Skeletal muscle satellite cell (primary cell): ENCODE measurements at regions not wholly inside any gene's neighbourhood (a gene's known extent, or its start where the extent isn't known, plus 50 kb on each side); places are given as distances from the start of the nearest gene placed in this dataset.
"Not testable (repeated sequence)": the region's sequence is repeated elsewhere in the genome, so short reads cannot be mapped to it uniquely, and the experiment has no call there.

Experiments used
- H3K27me3 ChIP-seq: 2 replicates; pipeline ENCODE4 v1.7.0; 2013; ENCODE audit warnings: low read length; ENCODE audit not compliant: control insufficient read depth, insufficient read depth
- H3K36me3 ChIP-seq: 2 replicates; pipeline ENCODE4 v1.7.0; 2013; ENCODE audit warnings: mild to moderate bottlenecking, control low read depth, low read length; ENCODE audit not compliant: insufficient read depth
- H3K4me1 ChIP-seq: 2 replicates; pipeline ENCODE4 v1.7.0; 2013; ENCODE audit warnings: low read length; ENCODE audit not compliant: control insufficient read depth, insufficient read depth
- H3K4me2 ChIP-seq: 2 replicates; pipeline ENCODE4 v1.7.0; 2013; ENCODE audit warnings: mild to moderate bottlenecking, low read length
- H3K4me3 ChIP-seq: 2 replicates; pipeline ENCODE4 v1.7.0; 2013; ENCODE audit warnings: low read length
- H3K9ac ChIP-seq: 2 replicates; pipeline ENCODE4 v1.7.0; 2013; ENCODE audit warnings: mild to moderate bottlenecking, low read depth, low read length, moderate library complexity
- H3K9me3 ChIP-seq: replicated peaks from 2 replicates; pipeline ENCODE4 v1.7.0; 2013; ENCODE audit warnings: mild to moderate bottlenecking, control low read depth, low read length

DNA sequence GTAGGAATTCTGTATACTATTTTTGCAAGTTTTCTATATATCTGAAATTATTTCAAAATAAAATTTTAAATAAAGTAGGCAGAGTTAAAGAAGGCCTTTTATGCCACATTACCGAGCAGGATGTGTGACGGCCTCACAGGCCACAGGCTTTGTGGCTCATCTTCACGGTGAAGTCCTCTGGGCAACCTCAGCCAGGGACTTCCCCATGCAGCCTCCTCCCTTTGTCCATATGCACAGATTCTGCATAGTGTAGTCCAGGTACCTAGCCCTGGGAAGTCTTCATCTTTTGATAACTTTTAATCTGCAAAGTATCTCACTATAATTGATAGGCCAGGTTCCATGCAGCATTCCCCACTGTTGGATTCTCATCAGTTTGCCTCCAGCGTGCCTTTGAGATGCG is 62.8 kb downstream of the ARHGAP11B start:
- not testable (repeated sequence) for H3K4me3 ChIP-seq, H3K9me3 ChIP-seq, H3K27me3 ChIP-seq, H3K4me2 ChIP-seq, H3K4me1 ChIP-seq, H3K36me3 ChIP-seq, H3K9ac ChIP-seq

DNA sequence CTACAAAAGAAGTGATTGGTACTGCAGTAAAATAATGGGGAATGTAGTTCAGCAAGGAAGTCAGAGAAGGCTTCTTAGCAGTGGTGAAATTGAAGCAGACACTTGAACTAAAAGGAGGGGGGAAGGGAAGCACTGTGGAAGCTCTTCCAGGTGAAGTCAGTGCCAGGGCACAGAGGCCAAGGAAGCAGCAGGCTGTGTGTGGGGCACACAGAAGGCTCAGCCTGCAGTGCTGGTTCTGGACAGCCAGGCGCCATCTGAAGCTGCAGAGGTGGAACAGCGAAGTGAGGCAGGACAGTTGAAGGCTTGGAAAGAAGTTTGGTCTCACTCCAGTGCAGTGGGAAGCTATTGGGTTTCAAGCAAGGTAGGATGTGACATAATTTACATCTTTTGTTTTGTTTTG is 64.2 kb downstream of the ARHGAP11B start:
- not testable (repeated sequence) for H3K4me3 ChIP-seq, H3K36me3 ChIP-seq, H3K4me2 ChIP-seq, H3K9ac ChIP-seq, H3K4me1 ChIP-seq, H3K27me3 ChIP-seq, H3K9me3 ChIP-seq

DNA sequence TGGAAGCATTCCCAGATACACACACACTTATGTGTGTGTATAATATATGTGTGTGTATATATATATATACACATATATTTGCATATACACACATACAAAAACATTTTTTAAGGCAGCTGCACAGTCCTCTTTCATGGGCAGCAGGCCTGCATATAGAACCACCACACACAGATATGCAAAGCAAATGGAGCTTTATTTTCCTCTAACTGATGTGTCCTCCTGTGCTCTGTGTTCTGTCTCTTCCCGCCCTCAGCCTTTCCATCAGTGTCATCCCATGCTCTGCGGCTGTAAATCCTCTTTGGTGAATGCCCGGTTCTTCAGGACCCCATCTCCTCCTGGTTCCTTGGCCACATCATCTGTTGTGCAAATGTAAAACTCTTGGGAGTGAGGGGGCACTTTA is 69.9 kb downstream of the ARHGAP11B start:
- not testable (repeated sequence) for H3K9me3 ChIP-seq, H3K36me3 ChIP-seq, H3K4me2 ChIP-seq, H3K9ac ChIP-seq, H3K27me3 ChIP-seq, H3K4me3 ChIP-seq, H3K4me1 ChIP-seq

DNA sequence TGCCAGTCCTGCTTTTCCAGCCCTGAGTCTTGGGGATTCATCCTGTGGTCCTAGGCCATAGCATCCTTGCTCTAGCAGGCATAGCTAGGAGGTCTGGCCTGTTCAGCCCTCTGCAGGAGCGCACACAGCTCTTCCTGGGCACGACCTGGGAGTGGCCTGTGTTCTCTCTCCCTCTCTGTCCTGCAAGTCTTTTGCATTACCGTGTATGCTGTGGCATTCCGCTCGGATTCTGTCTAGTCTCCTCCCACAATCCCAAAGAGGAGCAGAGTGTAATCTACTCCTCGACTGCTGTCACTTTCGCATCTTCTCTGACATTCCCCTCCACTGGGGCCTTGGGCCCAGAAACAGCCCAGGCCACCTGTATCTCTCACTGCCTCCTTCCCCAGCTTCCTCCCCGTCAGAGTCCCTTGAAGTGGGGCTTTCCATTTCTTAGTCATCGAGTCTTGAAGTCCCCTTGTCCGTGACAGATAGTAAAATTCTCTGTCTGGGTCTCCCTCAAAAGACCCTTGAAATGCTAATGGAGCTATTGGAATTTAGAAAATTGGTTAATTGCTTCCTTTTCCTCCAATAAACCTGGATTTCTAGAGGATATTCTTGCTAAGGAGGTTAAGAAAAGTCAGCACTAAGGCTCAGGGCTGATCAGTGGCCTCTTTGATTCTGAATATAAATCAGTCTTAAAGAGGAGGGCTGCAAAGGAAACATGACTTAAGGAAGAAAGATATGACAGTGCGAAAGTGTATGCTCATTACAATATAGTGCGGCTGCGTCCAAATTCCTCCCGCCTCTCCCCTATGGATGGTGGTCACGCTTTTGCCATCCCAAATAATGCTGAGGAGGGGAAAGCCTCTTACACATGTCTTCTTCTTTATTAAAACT is 70.7 kb downstream of the ARHGAP11B start:
- H3K9ac ChIP-seq, H3K4me2 ChIP-seq, H3K4me3 ChIP-seq: not testable (repeated sequence)

DNA sequence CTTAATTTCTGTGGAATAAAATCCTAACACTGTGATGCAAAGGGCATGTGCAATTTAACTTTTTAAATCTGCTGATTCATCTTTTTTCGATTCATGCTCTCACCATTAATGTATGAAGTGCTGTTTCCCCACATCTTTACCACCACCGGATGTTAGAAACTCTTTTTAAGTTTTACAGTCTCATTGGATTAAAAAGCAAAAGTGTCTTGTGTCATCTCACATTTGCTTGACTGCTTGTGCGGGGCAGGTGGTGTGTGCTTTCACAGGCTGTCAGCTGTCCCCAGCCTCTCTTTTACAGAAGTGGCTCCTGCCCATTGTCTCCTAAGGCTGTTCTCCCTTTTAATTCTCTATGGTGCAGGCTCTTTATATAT is 71.4 kb downstream of the ARHGAP11B start:
- not testable (repeated sequence) for H3K4me3 ChIP-seq, H3K9me3 ChIP-seq

More for the DNA sequence above, 70.7 kb downstream of the ARHGAP11B start:
- not testable (repeated sequence) for H3K4me1 ChIP-seq, H3K9me3 ChIP-seq, H3K36me3 ChIP-seq, H3K27me3 ChIP-seq

GRCh38 chr15:30700006-30700597 is 74.2 kb downstream of the ARHGAP11B start:
- H3K4me1 ChIP-seq, H3K4me3 ChIP-seq, H3K4me2 ChIP-seq, H3K9ac ChIP-seq, H3K36me3 ChIP-seq, H3K27me3 ChIP-seq, H3K9me3 ChIP-seq: not testable (repeated sequence)

More for the DNA sequence above, 71.4 kb downstream of the ARHGAP11B start:
- not testable (repeated sequence) for H3K4me1 ChIP-seq, H3K9ac ChIP-seq, H3K27me3 ChIP-seq, H3K36me3 ChIP-seq, H3K4me2 ChIP-seq

GRCh38 chr15:30707976-30708685 is 82.2 kb downstream of the ARHGAP11B start:
- H3K4me2 ChIP-seq, H3K9me3 ChIP-seq, H3K36me3 ChIP-seq, H3K27me3 ChIP-seq, H3K4me3 ChIP-seq, H3K9ac ChIP-seq, H3K4me1 ChIP-seq: not testable (repeated sequence)

GRCh38 chr15:30708809-30709208 is 82.9 kb downstream of the ARHGAP11B start:
- not testable (repeated sequence) for H3K4me1 ChIP-seq, H3K36me3 ChIP-seq, H3K9me3 ChIP-seq, H3K9ac ChIP-seq, H3K4me2 ChIP-seq, H3K27me3 ChIP-seq, H3K4me3 ChIP-seq

DNA sequence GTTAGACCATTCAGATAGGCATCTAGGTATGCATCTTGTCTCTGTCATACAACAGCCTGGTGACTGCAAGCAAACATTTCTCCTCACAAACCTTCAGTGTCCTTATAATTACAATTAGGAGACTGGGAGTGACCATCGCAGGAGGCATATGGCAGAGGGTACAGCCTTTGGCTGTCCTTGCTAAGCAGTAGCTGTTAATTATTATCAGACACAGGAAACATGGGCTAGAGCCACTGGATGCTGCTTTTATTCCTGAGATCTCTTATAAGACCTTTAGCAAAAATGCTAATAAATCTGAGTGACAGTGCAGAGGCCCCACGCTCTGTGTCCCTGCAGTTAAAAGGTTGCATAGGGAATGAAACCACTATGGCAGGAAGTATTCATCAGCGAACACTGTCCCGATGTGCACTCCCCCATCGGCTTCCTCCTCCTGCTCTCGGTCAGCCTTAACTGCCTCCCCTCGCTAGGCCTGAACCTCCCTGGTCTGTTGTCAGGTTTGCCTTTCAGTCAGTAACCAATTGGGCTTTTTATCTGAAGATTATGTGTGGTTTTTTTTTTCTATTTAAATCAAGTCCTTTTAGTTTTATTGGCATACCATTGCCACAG is 92.2 kb downstream of the ARHGAP11B start:
- H3K9ac ChIP-seq, H3K36me3 ChIP-seq, H3K9me3 ChIP-seq, H3K27me3 ChIP-seq, H3K4me2 ChIP-seq, H3K4me3 ChIP-seq, H3K4me1 ChIP-seq: not testable (repeated sequence)

- not testable (repeated sequence) for H3K9me3 ChIP-seq, H3K36me3 ChIP-seq, H3K4me1 ChIP-seq, H3K4me2 ChIP-seq, H3K27me3 ChIP-seq, H3K4me3 ChIP-seq, H3K9ac ChIP-seq
These were observed 93.4 kb downstream of the ARHGAP11B start for GRCh38 chr15:30719363-30719762.

DNA sequence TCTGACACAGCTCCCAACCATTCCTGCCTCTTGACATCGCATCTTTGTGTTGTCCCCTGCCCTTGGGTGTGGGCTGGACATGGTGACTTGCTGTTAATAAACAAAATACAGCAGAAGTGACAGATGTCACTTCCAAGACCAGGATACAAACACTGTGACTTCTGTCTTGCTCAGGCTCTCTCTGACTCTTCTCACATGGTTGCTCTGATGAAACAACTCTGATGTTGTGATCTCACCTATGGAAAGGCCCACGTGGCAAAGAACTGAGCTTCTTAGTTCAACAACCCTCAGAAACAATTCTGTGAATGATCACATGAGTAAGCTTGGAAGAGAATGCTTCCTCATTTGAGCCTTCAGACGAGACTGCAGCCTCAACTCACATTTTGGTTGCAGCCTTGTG is 94.9 kb downstream of the ARHGAP11B start:
- not testable (repeated sequence) for H3K9me3 ChIP-seq, H3K36me3 ChIP-seq, H3K4me3 ChIP-seq, H3K4me1 ChIP-seq, H3K9ac ChIP-seq, H3K4me2 ChIP-seq, H3K27me3 ChIP-seq
